ENCODE measurements at regions not wholly inside any gene's neighbourhood (a gene's known extent, or its start where the extent isn't known, plus 50 kb on each side); places are given as distances from the start of the nearest gene placed in this dataset.

DNA sequence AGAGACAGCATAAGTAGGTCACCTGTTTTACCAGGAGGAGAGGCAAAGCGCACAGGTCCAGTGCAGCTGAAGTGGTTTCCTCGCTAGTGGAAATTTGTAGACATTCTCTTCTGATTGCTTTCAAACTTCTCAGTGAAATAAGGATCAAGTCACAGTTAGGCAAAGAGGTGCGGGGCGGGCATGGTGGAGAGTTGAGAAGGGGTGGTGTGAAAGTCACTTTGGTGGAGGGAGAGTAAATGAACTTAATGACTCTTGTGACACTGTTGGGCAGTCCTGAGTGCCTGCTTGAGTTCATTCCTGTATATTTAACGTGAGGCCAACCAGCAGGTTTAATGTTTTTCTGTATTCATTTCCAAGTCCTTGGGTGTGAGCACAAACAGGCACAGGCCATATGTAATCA is 235.6 kb downstream of the TRIML1 start:
- TF ChIP-seq, protein P1, sequence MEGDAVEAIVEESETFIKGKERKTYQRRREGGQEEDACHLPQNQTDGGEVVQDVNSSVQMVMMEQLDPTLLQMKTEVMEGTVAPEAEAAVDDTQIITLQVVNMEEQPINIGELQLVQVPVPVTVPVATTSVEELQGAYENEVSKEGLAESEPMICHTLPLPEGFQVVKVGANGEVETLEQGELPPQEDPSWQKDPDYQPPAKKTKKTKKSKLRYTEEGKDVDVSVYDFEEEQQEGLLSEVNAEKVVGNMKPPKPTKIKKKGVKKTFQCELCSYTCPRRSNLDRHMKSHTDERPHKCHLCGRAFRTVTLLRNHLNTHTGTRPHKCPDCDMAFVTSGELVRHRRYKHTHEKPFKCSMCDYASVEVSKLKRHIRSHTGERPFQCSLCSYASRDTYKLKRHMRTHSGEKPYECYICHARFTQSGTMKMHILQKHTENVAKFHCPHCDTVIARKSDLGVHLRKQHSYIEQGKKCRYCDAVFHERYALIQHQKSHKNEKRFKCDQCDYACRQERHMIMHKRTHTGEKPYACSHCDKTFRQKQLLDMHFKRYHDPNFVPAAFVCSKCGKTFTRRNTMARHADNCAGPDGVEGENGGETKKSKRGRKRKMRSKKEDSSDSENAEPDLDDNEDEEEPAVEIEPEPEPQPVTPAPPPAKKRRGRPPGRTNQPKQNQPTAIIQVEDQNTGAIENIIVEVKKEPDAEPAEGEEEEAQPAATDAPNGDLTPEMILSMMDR (IDR thresholded peaks at IDR 0.05) = no peak
- TF ChIP-seq POLR2A (IDR thresholded peaks at IDR 0.05) = no peak

Measured in thyroid gland (tissue), 4 donors.